ENCODE measurements at regions not wholly inside any gene's neighbourhood (a gene's known extent, or its start where the extent isn't known, plus 50 kb on each side); places are given as distances from the start of the nearest gene placed in this dataset.
A peak's percentile ranks its signal among the peaks of the same experiment; 100 is the strongest.

DNA sequence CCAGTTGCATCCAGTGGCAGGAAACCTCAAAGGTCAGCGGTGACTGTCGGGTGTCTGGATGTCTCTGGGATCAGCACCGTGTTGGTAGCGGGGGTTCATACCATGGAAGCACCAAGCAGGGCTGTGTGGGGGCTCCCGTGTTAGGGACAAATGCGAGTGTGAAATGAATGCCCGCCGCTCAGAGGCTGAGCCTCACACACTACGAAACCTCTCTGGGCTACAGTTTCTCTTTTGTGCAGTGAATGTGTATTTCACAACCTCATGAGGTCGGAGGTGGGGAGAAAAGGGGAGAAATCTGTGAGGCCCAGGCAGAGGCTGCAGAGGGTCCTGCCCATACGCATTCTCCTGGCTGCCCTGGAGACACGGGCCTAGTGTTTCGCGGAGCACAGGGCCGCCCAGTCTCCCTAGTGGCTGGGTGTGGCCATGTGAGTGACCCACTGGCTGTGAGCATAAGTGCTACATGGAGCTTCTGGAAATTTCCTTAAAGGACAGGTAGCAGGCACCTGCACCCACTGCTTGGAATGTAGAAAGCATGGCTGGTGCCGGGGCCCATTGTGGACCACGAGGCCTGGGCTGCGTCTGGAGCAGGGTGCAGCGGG lies 138.0 kb upstream of the GLI2 start:
- no peak overlapping the region for H3K4me3 ChIP-seq (ENCODE audit: control insufficient read depth, low read depth, low read length)
- TF ChIP-seq, protein P1, sequence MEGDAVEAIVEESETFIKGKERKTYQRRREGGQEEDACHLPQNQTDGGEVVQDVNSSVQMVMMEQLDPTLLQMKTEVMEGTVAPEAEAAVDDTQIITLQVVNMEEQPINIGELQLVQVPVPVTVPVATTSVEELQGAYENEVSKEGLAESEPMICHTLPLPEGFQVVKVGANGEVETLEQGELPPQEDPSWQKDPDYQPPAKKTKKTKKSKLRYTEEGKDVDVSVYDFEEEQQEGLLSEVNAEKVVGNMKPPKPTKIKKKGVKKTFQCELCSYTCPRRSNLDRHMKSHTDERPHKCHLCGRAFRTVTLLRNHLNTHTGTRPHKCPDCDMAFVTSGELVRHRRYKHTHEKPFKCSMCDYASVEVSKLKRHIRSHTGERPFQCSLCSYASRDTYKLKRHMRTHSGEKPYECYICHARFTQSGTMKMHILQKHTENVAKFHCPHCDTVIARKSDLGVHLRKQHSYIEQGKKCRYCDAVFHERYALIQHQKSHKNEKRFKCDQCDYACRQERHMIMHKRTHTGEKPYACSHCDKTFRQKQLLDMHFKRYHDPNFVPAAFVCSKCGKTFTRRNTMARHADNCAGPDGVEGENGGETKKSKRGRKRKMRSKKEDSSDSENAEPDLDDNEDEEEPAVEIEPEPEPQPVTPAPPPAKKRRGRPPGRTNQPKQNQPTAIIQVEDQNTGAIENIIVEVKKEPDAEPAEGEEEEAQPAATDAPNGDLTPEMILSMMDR (conservative IDR thresholded peaks at IDR 0.05; ENCODE audit: control insufficient read depth, insufficient read depth, low read depth, low read length) = no peak
- peak; percentile 3 for DNase-seq (ENCODE audit: low read depth)

DNA sequence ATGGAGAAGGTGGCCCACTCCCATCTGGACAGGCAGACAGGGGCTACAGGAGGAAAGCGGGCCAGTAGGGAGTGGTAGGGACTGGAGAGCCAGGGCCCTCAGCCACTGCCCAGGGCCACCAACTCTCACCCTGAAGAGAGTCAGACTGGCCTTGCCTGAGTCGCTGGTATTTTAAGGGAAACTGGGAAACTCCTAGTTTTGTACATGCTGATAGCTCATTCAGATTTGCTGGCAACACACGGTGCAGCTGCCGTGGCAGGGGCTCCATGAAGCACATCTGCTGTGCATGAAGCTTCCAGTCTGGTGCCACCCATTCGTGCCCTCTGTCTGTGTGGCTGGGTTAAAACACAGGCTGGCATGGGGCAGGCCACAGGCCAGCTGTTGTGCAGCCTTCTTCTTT lies 137.3 kb upstream of the GLI2 start:
- DNase-seq (ENCODE audit: low read depth) = no peak
- no peak overlapping the region for H3K4me3 ChIP-seq (ENCODE audit: control insufficient read depth, low read depth, low read length)

DNA sequence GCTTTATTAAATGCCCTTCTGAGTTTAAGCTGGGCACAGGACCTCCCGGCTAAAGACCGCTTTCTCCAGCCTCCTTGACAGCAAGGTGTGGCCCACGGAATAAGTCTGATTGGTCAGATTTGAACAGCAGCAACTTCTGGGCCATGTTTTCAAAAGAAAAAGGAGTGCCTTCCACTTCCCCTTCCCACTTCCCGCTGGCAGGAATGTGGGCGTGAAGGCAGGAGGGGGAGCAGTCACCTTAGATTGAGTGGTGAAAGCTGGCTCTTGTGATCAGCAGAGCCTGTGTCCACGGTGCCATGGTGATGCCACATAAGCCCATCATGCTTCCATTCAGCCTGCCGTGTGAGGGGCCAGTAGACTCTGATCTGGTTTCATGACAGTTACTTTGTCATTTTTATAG lies 136.6 kb upstream of the GLI2 start:
- no peak for DNase-seq (ENCODE audit: low read depth)
- H3K4me3 ChIP-seq (ENCODE audit: control insufficient read depth, low read depth, low read length) = no peak overlapping the region
- TF ChIP-seq, protein P1 (conservative IDR thresholded peaks at IDR 0.05; ENCODE audit: control insufficient read depth, insufficient read depth, low read depth, low read length) = no peak

More for the DNA sequence above, 137.3 kb upstream of the GLI2 start:
- TF ChIP-seq, protein P1 (conservative IDR thresholded peaks at IDR 0.05; ENCODE audit: control insufficient read depth, insufficient read depth, low read depth, low read length) = no peak

DNA sequence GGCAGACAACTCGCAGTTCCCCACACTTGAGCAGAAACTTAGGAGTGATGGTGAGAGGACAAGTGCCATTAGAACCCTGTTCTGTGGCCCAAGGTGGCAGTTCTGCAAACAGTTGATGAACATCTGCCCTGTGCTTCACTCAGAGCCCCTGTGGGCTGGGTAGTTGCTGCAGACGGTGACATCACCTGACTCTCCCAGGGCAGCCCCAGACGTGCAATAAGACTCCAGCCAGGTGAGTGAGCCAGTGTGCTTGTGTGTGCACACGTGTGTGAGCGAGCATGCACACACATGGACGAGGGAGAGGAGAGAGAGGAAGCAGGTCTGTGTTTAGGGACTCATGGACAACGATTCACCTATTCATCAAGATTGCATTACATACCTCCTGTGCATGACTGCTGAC lies 136.0 kb upstream of the GLI2 start:
- no peak overlapping the region for H3K4me3 ChIP-seq (ENCODE audit: control insufficient read depth, low read depth, low read length)
- TF ChIP-seq, protein P1 (conservative IDR thresholded peaks at IDR 0.05; ENCODE audit: control insufficient read depth, insufficient read depth, low read depth, low read length) = no peak
- no peak for DNase-seq (ENCODE audit: low read depth)

DNA sequence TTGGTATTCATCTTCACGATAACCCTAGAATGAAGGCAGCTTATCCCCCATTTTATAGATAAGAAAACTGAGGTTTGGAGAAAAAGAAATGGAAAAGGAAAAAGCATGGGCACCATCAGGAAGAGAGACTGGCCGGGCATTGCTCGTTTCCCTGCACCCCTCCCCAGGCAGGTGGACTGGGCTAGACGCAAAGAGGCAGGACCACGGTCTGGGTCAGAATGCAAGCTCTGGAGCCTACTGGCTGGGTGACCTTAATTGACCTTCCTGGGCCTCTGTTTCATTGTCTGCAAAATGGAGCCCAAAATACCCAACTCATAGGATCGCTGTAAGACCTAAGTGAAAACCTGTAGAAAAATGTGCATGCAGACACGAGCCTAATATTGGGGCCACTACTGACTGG lies 135.3 kb upstream of the GLI2 start:
- H3K4me3 ChIP-seq (ENCODE audit: control insufficient read depth, low read depth, low read length) = no peak overlapping the region
- no peak for DNase-seq (ENCODE audit: low read depth)
- TF ChIP-seq, protein P1 (conservative IDR thresholded peaks at IDR 0.05; ENCODE audit: control insufficient read depth, insufficient read depth, low read depth, low read length) = no peak

DNA sequence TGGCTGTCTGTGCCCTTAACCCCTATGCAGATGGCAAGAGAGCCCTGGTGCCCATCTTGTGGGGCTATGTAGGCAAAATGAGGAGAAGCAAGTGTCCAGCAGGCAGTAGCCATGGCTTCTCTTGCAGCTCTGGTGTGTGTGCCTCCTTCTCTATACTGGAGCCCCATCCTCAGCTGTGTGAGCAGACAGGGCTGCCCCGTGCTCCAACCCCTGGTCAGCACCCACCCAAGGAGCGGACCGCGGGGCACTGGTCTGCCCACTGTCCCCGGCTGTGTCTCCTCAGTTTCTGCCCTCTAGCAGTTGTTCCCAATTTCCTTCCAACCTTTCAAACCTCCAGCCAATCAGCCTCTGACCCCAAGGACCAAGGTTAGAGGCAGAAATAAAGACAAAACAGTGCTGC lies 134.9 kb upstream of the GLI2 start:
- no peak for DNase-seq (ENCODE audit: low read depth)
- H3K4me3 ChIP-seq (ENCODE audit: control insufficient read depth, low read depth, low read length) = no peak overlapping the region
- TF ChIP-seq, protein P1 (conservative IDR thresholded peaks at IDR 0.05; ENCODE audit: control insufficient read depth, insufficient read depth, low read depth, low read length) = no peak

DNA sequence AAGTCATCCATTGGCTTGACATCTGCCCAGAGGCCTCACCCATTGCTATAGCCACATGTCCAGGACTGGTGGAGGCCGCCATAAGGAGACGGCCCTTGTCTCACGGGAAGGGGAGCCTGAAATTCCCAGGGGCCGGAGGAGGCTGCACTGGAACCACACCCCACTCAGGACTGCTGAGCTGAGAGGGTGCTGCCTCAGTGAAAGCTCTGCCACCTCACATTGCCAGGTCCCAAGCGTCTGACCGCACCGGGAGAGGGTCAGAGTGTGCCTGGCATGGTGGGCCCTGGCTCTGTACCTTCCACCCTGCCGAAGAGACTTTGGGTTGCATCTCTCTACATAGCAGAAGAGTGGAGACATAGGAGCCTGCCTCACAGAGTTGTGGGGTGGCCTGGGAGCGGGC lies 134.1 kb upstream of the GLI2 start:
- DNase-seq (ENCODE audit: low read depth) = no peak
- H3K4me3 ChIP-seq (ENCODE audit: control insufficient read depth, low read depth, low read length) = no peak overlapping the region
- TF ChIP-seq, protein P1 (conservative IDR thresholded peaks at IDR 0.05; ENCODE audit: control insufficient read depth, insufficient read depth, low read depth, low read length) = no peak
